Lower lobe of right lung (tissue), 2 donors: ENCODE measurements at regions not wholly inside any gene's neighbourhood (a gene's known extent, or its start where the extent isn't known, plus 50 kb on each side); places are given as distances from the start of the nearest gene placed in this dataset.

Experiments
- ATAC-seq, 2 donors: fragments of 200-7000 bp; cut with Tn5 transposase; one replicate each; pipeline ENCODE4 v1.9.1; 2020 to 2022; ENCODE audit warnings: mild to moderate bottlenecking in 2 of 2, moderate library complexity in 2 of 2
- DNase-seq: peaks from one replicate; pipeline ENCODE4 v3.0.0-alpha.2; 2020
- H3K27ac ChIP-seq: fragments of 200-600 bp; one replicate; pipeline ENCODE4 v1.8.0; 2022
- H3K27me3 ChIP-seq: fragments of 200-600 bp; one replicate; pipeline ENCODE4 v1.8.0; 2022; ENCODE audit warnings: low read depth
- H3K36me3 ChIP-seq: fragments of 200-600 bp; one replicate; pipeline ENCODE4 v1.8.0; 2022; ENCODE audit warnings: mild to moderate bottlenecking
- H3K4me1 ChIP-seq: fragments of 200-600 bp; one replicate; pipeline ENCODE4 v1.8.0; 2022
- H3K4me3 ChIP-seq: fragments of 200-600 bp; one replicate; pipeline ENCODE4 v1.8.0; 2022; ENCODE audit warnings: mild to moderate bottlenecking
- H3K9me3 ChIP-seq: fragments of 200-600 bp; one replicate; pipeline ENCODE4 v1.8.0; 2022
- CTCF ChIP-seq: fragments of 200-600 bp; IDR thresholded peaks from one replicate; pipeline ENCODE4 v1.8.0; 2022; ENCODE audit warnings: antibody characterized with exemption, mild to moderate bottlenecking
- intact Hi-C: fragments of 100-400 bp; cut with DNase I; formaldehyde crosslinking; loops from one replicate; pipeline ENCODE4 v1.11.0; 2022
- donor health status: DM: no; HTN: yes; CAD: no; lungs with severe emphysema.

GRCh38 chr22:47750086-47750485, 987.6 kb downstream of the TBC1D22A start:
- H3K4me3 ChIP-seq = no peak overlapping the region
- intact Hi-C loops = no loop called here
- H3K4me1 ChIP-seq = no peaks in the 10 kb centered on the region
- H3K27me3 ChIP-seq = peaks cover 25% of the 10 kb centered on the region
- no peaks in the 10 kb centered on the region for H3K36me3 ChIP-seq
- no peaks in the 10 kb centered on the region for H3K9me3 ChIP-seq
- no peak for TF ChIP-seq CTCF
- ATAC-seq (no peak), DNase-seq (no peak)
- H3K27ac ChIP-seq = no peak overlapping the region

GRCh38 chr22:47748957-47749356, 986.5 kb downstream of the TBC1D22A start:
- intact Hi-C loops = no loop called here
- peaks cover 25% of the 10 kb centered on the region for H3K27me3 ChIP-seq
- H3K4me1 ChIP-seq = no peaks in the 10 kb centered on the region
- TF ChIP-seq CTCF = no peak
- no peaks in the 10 kb centered on the region for H3K9me3 ChIP-seq
- no peak for DNase-seq
- ATAC-seq = no peak
- H3K36me3 ChIP-seq = no peaks in the 10 kb centered on the region
- no peak overlapping the region for H3K4me3 ChIP-seq
- no peak overlapping the region for H3K27ac ChIP-seq

- TF ChIP-seq CTCF = no peak
Measured at GRCh38 chr22:47748271-47748670, 985.8 kb downstream of the TBC1D22A start.

GRCh38 chr22:47740109-47740805, 977.8 kb downstream of the TBC1D22A start:
- intact Hi-C loops = no loop called here
- ATAC-seq = no peak

More at GRCh38 chr22:47748271-47748670, 985.8 kb downstream of the TBC1D22A start:
- intact Hi-C loops = no loop called here
- no peak for DNase-seq
- Histone ChIP-seq H3K4me3 (no peak overlapping the region), H3K4me1 (no peaks in the 10 kb centered on the region), H3K27me3 (peaks cover 20% of the 10 kb centered on the region), H3K9me3 (no peaks in the 10 kb centered on the region), H3K36me3 (no peaks in the 10 kb centered on the region), H3K27ac (no peak overlapping the region)
- no peak for ATAC-seq

GRCh38 chr22:47739291-47740015, 977.0 kb downstream of the TBC1D22A start:
- TF ChIP-seq CTCF = no peak
- Histone ChIP-seq H3K4me3 (no peak overlapping the region), H3K9me3 (no peaks in the 10 kb centered on the region), H3K27ac (no peak overlapping the region), H3K36me3 (no peaks in the 10 kb centered on the region), H3K4me1 (no peaks in the 10 kb centered on the region), H3K27me3 (peaks cover 10% of the 10 kb centered on the region)
- intact Hi-C loops = no loop called here
- ATAC-seq = no peak
- DNase-seq = no peak

More at GRCh38 chr22:47740109-47740805, 977.8 kb downstream of the TBC1D22A start:
- Histone ChIP-seq H3K27ac (no peak overlapping the region), H3K9me3 (no peaks in the 10 kb centered on the region), H3K4me1 (no peaks in the 10 kb centered on the region), H3K4me3 (no peak overlapping the region), H3K36me3 (no peaks in the 10 kb centered on the region), H3K27me3 (peaks cover 10% of the 10 kb centered on the region)
- no peak for TF ChIP-seq CTCF
- DNase-seq = no peak
